Inflammatory macrophage (primary cell): ENCODE measurements at regions not wholly inside any gene's neighbourhood (a gene's known extent, or its start where the extent isn't known, plus 50 kb on each side); places are given as distances from the start of the nearest gene placed in this dataset.
"Not testable (repeated sequence)": the region's sequence is repeated elsewhere in the genome, so short reads cannot be mapped to it uniquely, and the experiment has no call there.

ENCODE experiments used
- DNase-seq, 2 donors: peaks; one replicate each; pipeline ENCODE4 v3.0.0-alpha.2; 2020 to 2022

- no peak for DNase-seq
These were observed 721.9 kb upstream of the IGFBP7 start for GRCh38 chr4:57832083-57832482.

GRCh38 chr4:57789666-57790065, 679.5 kb upstream of the IGFBP7 start:
- DNase-seq: no peak

DNA sequence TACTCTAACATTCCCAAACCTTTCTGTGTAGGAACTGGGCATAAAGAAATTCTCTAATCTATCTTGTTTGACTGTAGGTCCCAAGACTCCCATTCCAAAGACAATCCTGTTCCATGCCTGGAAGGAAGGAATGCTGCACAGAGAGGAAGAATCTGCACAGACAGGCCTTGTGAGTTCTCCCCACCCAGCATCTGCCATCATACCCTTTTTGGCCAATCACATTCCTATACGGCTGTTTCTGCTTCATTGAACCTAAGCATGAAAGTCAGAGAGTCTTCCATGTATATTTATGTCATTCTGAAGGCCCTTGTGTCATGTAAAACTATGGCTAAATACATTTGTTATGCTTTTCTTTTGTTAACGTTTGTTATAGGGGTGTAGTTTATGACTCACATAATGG, 667.7 kb upstream of the IGFBP7 start:
- DNase-seq: no peak

- DNase-seq: no peak
These were observed 664.5 kb upstream of the IGFBP7 start for GRCh38 chr4:57774681-57775080.

GRCh38 chr4:57774171-57774570, 664.0 kb upstream of the IGFBP7 start:
- DNase-seq: no peak

DNA sequence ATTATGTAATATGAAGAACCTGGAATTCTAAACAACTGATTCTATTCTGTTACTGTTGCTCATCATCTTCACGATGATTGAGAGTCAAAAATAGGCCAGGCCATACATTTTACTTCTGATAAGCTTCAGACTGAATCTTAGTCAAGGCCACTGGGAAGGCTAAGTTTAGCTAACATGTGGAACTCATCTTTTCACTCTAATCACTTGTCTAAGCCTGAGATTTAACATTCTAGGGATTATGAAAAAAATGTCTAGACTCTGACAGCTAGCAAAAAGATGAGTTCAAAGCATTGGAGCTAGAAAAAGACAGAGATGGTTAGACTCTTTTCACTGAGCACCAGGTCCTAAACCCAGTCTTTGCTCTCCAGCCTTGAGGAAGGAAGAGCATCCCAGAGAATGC, 656.2 kb upstream of the IGFBP7 start:
- DNase-seq: no peak

GRCh38 chr4:57764856-57765255, 654.7 kb upstream of the IGFBP7 start:
- DNase-seq: no peak

DNA sequence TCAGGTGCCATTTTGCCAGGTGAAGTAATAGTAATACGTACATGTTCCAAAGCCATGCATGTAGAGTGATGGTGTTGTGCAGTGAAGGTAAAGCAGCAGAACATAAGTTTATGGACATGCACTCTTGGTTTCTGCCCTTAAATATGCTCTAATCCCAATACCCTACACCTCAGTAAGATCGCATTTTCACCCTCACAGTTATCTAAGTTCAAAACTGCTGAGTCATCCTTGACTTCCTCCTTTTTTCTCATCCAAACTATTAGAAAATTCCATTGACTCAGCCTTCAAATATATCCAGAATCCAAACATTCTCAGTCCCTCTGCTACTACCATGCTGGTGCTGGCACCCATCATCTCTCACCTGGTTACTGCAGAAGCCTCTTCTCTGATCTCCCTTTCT, 652.9 kb upstream of the IGFBP7 start:
- DNase-seq: no peak

DNA sequence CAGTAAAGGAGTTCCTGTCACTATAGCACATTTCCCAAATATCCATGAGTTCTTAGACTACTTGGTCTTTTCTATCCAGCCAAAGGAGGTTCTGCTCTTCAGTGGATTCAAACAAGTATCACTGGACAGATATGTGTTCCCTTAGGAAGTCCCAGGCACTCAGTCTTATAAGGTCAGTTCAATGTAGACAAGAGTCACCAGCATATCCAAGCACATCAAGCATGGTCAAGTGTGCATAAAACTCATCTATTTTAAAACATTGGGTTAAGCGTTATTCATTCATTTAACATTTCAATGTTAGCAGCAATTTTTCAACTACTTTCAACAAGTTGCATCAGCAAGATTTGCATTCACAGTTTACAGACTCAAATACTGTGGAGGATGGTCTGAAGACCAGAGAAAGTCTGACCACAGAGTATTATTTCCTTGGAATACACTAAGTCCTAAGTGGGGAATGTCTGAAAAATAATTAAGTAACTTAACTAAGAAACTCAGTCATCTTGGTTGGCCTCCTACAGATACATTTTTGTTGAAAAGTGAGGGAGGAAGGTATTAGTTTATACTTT, 630.5 kb upstream of the IGFBP7 start:
- DNase-seq: no peak

DNA sequence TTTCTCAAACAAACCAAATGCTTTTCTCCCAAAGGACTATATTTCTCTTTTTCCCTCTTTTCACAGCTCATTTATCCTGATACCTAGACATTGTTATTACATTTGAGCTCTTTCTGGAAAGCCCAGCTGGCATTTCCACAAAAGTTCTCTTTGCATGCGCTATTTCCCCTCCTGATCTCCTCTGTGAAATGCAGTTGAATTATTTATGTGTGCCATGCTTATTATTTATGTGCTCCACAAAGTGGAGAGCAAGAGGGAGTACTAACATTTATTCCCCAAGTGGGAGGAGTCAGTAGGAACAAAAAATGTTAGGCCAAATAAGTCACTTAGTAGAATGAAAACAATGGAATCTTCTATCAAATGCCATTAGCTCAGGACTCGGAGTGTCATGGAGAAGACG, 626.6 kb upstream of the IGFBP7 start:
- no peak for DNase-seq

GRCh38 chr4:57734104-57734670, 624.0 kb upstream of the IGFBP7 start:
- DNase-seq: no peak

GRCh38 chr4:57729775-57730570, 619.8 kb upstream of the IGFBP7 start:
- not testable (repeated sequence) for DNase-seq

GRCh38 chr4:57726154-57726553, 616.0 kb upstream of the IGFBP7 start:
- DNase-seq: no peak

- DNase-seq: no peak
These were observed 609.3 kb upstream of the IGFBP7 start for GRCh38 chr4:57719456-57719855.

DNA sequence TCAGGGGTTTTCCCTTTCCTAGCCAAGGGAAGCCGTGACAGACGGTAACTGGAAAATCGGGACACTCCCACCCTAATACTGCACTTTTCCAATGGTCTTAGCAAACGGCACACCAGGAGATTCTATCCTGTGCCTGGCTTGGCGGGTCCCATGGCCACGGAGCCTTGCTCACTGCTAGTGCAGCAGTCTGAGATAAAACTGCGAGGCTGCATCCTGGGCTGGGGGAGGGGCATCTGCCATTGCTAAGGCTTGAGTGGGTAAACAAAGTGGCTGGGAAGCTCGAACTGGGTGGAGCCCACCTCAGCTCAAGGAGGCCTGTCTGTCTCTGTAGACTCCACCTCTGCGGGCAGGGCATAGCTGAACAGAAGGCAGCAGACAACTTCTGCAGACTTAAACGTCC, 604.1 kb upstream of the IGFBP7 start:
- not testable (repeated sequence) for DNase-seq

- no peak for DNase-seq
These were observed 599.9 kb upstream of the IGFBP7 start for GRCh38 chr4:57710053-57710452.

GRCh38 chr4:57691370-57691769, 581.2 kb upstream of the IGFBP7 start:
- DNase-seq: no peak

GRCh38 chr4:57689693-57690205, 579.6 kb upstream of the IGFBP7 start:
- DNase-seq: no peak

DNA sequence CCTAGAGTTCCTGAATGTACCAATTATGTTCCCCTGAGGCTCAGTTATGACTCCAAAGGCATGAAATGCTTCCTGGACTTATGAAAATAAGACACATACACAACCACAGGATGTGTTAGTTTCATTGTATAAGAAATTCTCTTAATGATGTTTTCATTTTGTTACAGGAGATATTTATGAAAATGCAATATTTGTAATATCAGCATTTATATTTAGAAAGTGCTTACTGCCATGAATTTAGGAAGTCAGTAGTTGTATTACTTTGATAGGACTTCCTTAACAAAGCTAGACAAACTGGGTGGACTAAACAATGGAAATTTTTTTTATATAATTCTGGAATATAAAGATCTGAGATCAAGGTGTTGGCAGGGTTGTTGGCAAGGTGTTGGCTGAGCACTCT, 572.1 kb upstream of the IGFBP7 start:
- DNase-seq: no peak

- no peak for DNase-seq
These were observed 569.8 kb upstream of the IGFBP7 start for GRCh38 chr4:57679969-57680368.

DNA sequence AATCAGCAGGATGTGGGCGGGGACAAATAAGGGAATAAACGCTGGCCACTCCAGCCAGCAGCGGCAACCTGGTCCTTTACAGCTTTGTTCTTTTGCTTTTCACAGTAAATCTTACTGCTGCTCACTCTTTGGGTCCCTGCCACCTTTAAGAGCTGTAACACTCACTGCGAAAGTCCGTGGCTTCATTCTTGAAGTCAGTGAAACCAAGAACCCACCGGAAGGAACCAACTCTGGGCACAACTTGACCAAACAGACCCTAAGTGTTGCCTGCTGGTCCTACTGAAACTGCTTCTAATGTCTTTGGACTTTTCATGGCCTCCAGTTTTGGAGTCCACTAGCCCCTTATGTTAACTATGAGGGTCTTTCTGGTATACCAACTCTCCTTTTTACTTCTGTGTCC, 566.2 kb upstream of the IGFBP7 start:
- no peak for DNase-seq

DNA sequence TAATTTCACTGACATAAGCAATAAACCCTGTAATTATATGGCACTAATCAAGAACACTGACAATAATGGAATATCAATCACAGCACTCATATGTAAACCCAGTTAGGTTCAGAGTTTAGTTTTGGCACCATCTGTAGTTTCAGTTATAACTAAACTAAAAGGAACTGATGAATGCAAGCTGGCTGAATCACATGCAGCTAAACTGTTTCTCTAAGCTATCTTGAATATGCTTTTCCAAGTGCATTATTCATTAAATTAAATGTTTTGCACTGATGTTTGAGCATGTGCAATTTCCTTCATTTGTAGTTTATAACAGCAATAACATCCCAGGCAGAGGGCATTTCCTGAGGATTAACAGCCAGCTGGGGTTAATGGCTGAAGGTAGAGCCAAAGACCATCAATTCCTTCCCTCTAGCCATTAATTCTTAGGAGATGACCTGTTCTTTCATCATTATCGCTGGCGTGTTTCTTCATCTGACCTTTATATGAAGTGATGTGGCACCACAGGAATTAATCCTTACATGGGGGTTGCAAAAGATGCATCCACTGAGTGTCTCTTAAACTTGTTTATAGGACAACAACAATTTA, 562.8 kb upstream of the IGFBP7 start:
- DNase-seq: no peak

- no peak for DNase-seq
These were observed 558.4 kb upstream of the IGFBP7 start for GRCh38 chr4:57668621-57669020.

DNA sequence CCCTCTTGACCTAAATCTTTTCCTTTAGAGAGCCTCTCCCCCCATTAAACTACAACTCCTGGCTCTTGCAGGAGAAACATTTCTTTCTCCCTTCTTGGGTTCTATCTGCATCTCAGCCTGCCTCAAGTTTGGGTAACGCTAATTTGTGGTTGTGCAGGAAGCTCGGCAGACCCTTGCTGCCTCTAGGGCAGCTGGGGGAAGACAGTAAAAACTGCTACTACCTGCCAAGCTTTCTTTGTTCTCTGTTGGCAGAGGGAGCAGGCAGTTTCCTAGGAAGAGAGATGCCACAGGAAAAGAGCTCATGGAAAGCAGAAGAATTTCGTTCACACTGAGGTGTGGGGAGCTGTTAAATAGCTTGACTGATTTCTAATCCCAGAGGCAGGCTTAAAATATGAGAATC, 555.6 kb upstream of the IGFBP7 start:
- no peak for DNase-seq
